ENCODE measurements at regions not wholly inside any gene's neighbourhood (a gene's known extent, or its start where the extent isn't known, plus 50 kb on each side); places are given as distances from the start of the nearest gene placed in this dataset.
A peak's percentile ranks its signal among the peaks of the same experiment; 100 is the strongest.
"Not testable (repeated sequence)": the region's sequence is repeated elsewhere in the genome, so short reads cannot be mapped to it uniquely, and the experiment has no call there.

GRCh38 chr9:94181408-94182181, 77.5 kb upstream of the ZNF169 start:
- DNase-seq (ENCODE audit: low spot score) = no peak
- TF ChIP-seq CTCF (IDR thresholded peaks at IDR 0.05) = no peak
- H3K4me3 ChIP-seq = no peak overlapping the region
- H3K36me3 ChIP-seq = peaks cover 22% of the 10 kb centered on the region
- no peaks in the 10 kb centered on the region for H3K9me3 ChIP-seq
- H3K4me1 ChIP-seq = peaks cover 0 to 48% of the 10 kb centered on the region in 2 donors
- no peaks in the 10 kb centered on the region for H3K27me3 ChIP-seq
- peak overlapping the region; percentile 19 to 43 for H3K27ac ChIP-seq

- H3K27me3 ChIP-seq = no peaks in the 10 kb centered on the region
- peaks cover 13% of the 10 kb centered on the region for H3K36me3 ChIP-seq
- no peak for DNase-seq (ENCODE audit: low spot score)
- TF ChIP-seq CTCF (IDR thresholded peaks at IDR 0.05) = no peak
- no peak overlapping the region for H3K27ac ChIP-seq
- no peak overlapping the region for H3K4me3 ChIP-seq
- peaks cover 0 to 39% of the 10 kb centered on the region in 2 donors for H3K4me1 ChIP-seq
- no peaks in the 10 kb centered on the region for H3K9me3 ChIP-seq
These were observed 76.6 kb upstream of the ZNF169 start for GRCh38 chr9:94182532-94182931.

- H3K9me3 ChIP-seq = peaks cover 0 to 3% of the 10 kb centered on the region in 2 donors
- peaks cover 8% of the 10 kb centered on the region for H3K36me3 ChIP-seq
- DNase-seq (ENCODE audit: low spot score) = no peak
- no peak for TF ChIP-seq CTCF (IDR thresholded peaks at IDR 0.05)
- peaks cover 0 to 31% of the 10 kb centered on the region in 2 donors for H3K4me1 ChIP-seq
- H3K4me3 ChIP-seq = no peak overlapping the region
- no peak overlapping the region for H3K27ac ChIP-seq
- no peaks in the 10 kb centered on the region for H3K27me3 ChIP-seq
These were observed 75.7 kb upstream of the ZNF169 start for GRCh38 chr9:94183240-94183999.

- Histone ChIP-seq H3K36me3 (peaks cover 4% of the 10 kb centered on the region), H3K27ac (no peak overlapping the region), H3K9me3 (peaks cover 5 to 12% of the 10 kb centered on the region in 2 donors), H3K4me1 (no peaks in the 10 kb centered on the region), H3K27me3 (no peaks in the 10 kb centered on the region), H3K4me3 (no peak overlapping the region)
- no peak for TF ChIP-seq CTCF (IDR thresholded peaks at IDR 0.05)
- no peak for DNase-seq (ENCODE audit: low spot score)
These were observed 70.9 kb upstream of the ZNF169 start for GRCh38 chr9:94188246-94188645.

- H3K4me1 ChIP-seq; H3K27me3 ChIP-seq; DNase-seq (ENCODE audit: low spot score); H3K36me3 ChIP-seq; H3K4me3 ChIP-seq; H3K27ac ChIP-seq: not testable (repeated sequence)
- peaks cover 9 to 37% of the 10 kb centered on the region in 2 donors for H3K9me3 ChIP-seq
These were observed 67.4 kb upstream of the ZNF169 start for GRCh38 chr9:94191706-94192105.

GRCh38 chr9:94198414-94198813, 60.7 kb upstream of the ZNF169 start:
- H3K9me3 ChIP-seq = peaks cover 2 to 25% of the 10 kb centered on the region in 2 donors
- H3K4me3 ChIP-seq = no peak overlapping the region
- peaks cover 6% of the 10 kb centered on the region for H3K36me3 ChIP-seq
- H3K27me3 ChIP-seq = no peaks in the 10 kb centered on the region
- H3K27ac ChIP-seq = no peak overlapping the region
- DNase-seq (ENCODE audit: low spot score) = no peak
- no peak for TF ChIP-seq CTCF (IDR thresholded peaks at IDR 0.05)
- H3K4me1 ChIP-seq = no peaks in the 10 kb centered on the region
